ENCODE measurements at regions not wholly inside any gene's neighbourhood (a gene's known extent, or its start where the extent isn't known, plus 50 kb on each side); places are given as distances from the start of the nearest gene placed in this dataset.

DNA sequence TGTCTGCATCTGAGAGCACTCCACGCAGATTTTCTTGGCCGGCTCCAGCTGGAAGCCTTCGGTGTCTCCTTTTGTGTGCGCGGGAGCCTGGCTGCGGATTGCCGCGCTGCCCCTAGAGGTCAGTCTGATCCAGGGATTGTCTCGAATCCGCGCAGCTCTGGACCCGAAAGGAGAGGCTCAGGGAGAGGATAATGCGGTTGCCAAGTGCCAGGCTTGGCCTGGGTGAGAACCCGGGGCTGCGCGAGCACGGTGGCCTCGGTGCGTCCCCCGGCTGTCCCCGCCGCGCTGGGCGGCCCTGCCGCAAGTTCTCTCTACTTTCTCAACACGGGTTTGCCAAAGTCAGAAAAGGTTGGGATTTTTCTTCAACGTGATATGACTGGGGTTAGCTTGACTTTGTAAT, 140.9 kb downstream of the ADCYAP1R1 start:
- peaks cover 7% of the 10 kb centered on the region for H3K27me3 ChIP-seq (ENCODE audit: control insufficient read depth, insufficient read depth, low read length, poor library complexity, severe bottlenecking)
- no peaks in the 10 kb centered on the region for H3K9me3 ChIP-seq (ENCODE audit: control insufficient read depth, low read length)
- peaks cover 3% of the 10 kb centered on the region for H3K4me1 ChIP-seq (ENCODE audit: control insufficient read depth, insufficient read depth, low read length)
- 6 to 8% methylated on average over 27 of the region's 27 CpGs for WGBS, 2 experiments
- no peak overlapping the region for H3K4me3 ChIP-seq (ENCODE audit: insufficient read depth, low read depth, low read length)
- H3K36me3 ChIP-seq (ENCODE audit: control insufficient read depth, insufficient read depth, low read length) = no peaks in the 10 kb centered on the region
- H3K27ac ChIP-seq (ENCODE audit: insufficient read depth, low read depth, low read length, poor library complexity, severe bottlenecking) = no peak overlapping the region

DNA sequence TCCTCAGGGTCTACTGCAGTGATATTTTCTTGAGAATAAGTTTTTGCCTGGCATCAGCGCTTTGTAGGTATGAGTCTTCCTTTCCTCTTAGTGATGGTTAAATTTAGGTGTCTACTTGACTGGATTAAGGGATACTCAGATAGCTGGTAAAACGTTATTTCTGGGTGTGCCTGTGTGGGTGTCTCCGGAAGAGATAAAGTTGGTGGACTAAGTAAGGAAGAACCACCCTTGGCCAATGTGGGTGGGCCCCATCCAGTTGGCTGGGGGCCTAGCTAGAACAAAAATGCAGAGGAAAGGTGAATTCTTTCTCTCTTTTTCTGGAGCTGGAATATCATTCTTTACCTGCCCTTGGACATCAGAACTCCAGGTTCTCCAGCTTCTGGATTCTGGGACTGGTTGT, 138.8 kb downstream of the ADCYAP1R1 start:
- Histone ChIP-seq H3K36me3 (ENCODE audit: control insufficient read depth, insufficient read depth, low read length) (no peaks in the 10 kb centered on the region), H3K27me3 (ENCODE audit: control insufficient read depth, insufficient read depth, low read length, poor library complexity, severe bottlenecking) (peaks cover 7% of the 10 kb centered on the region), H3K27ac (ENCODE audit: insufficient read depth, low read depth, low read length, poor library complexity, severe bottlenecking) (no peak overlapping the region), H3K4me3 (ENCODE audit: insufficient read depth, low read depth, low read length) (no peak overlapping the region), H3K9me3 (ENCODE audit: control insufficient read depth, low read length) (no peaks in the 10 kb centered on the region), H3K4me1 (ENCODE audit: control insufficient read depth, insufficient read depth, low read length) (peaks cover 3% of the 10 kb centered on the region)
- 94 to 97% methylated on average over 3 of the region's 3 CpGs for WGBS, 2 experiments

DNA sequence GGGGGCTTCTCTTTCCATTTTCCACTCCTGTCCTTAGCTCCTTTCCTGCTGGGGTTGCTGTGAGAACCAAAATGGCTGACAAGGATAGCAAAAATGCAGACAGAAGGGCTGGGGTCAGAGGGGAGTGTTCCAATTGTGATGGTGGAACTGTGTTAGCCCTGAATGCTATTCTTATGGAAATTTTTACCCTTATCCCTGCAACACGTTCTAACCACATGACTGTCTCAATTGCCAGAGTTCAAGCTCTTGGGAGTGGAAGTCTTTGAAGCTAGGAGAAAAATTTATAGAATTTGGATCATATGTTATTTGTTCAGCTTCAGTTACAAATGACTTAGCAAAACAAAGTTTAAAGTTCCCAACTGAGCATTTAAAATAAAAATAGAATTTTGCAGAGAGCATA, 134.1 kb downstream of the ADCYAP1R1 start:
- Histone ChIP-seq H3K9me3 (ENCODE audit: control insufficient read depth, low read length) (no peaks in the 10 kb centered on the region), H3K27me3 (ENCODE audit: control insufficient read depth, insufficient read depth, low read length, poor library complexity, severe bottlenecking) (no peaks in the 10 kb centered on the region), H3K4me1 (ENCODE audit: control insufficient read depth, insufficient read depth, low read length) (no peaks in the 10 kb centered on the region), H3K27ac (ENCODE audit: insufficient read depth, low read depth, low read length, poor library complexity, severe bottlenecking) (peak overlapping the region; percentile 1), H3K4me3 (ENCODE audit: insufficient read depth, low read depth, low read length) (no peak overlapping the region), H3K36me3 (ENCODE audit: control insufficient read depth, insufficient read depth, low read length) (no peaks in the 10 kb centered on the region)
- WGBS, 2 experiments = no CpG with 5 or more reads among the region's 1 CpG

DNA sequence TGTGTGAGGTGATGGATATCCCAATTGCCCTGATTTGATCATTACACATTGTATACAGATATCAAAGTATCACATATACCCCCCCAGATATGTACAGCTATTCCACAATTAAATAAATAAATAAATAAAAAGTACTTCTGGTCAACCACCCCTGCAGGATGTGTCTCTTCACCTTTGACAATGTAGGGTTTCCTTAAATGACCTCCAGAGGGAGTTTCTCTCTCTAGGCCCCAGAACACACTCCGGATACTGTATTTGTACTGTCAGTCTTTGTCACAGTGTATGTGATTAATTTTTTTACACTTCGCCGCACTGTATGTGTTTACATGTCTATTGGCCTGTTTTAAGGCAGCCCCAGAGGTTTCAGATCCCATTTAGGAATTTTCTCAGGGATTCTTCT, 123.6 kb downstream of the ADCYAP1R1 start:
- Histone ChIP-seq H3K27ac (ENCODE audit: insufficient read depth, low read depth, low read length, poor library complexity, severe bottlenecking) (no peak overlapping the region), H3K4me3 (ENCODE audit: insufficient read depth, low read depth, low read length) (no peak overlapping the region), H3K27me3 (ENCODE audit: control insufficient read depth, insufficient read depth, low read length, poor library complexity, severe bottlenecking) (no peaks in the 10 kb centered on the region), H3K9me3 (ENCODE audit: control insufficient read depth, low read length) (no peaks in the 10 kb centered on the region), H3K36me3 (ENCODE audit: control insufficient read depth, insufficient read depth, low read length) (no peaks in the 10 kb centered on the region), H3K4me1 (ENCODE audit: control insufficient read depth, insufficient read depth, low read length) (no peaks in the 10 kb centered on the region)
- WGBS, 2 experiments = 76 to 78% methylated on average over 3 of the region's 3 CpGs

DNA sequence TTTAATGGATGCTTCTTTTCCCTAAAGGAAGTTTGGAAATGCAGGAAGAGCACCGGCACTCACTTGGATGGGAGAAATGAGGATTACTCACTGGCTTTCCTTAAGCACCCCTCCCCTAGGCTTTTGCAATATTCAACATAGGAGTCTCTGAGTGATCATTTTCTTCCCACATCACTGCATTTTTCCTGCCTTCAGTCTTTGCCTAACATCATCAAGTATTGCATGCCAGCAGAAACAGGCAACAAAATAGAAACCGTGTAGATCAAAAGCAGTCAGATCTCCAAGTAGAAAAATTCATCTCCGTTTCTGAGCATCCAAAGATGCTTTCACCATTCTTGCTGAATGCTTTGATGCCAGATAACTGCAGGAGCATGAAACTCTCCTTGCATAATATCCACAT, 119.9 kb downstream of the ADCYAP1R1 start:
- WGBS, 2 experiments = 90 to 95% methylated on average over 3 of the region's 3 CpGs
- no peak overlapping the region for H3K4me3 ChIP-seq (ENCODE audit: insufficient read depth, low read depth, low read length)
- no peaks in the 10 kb centered on the region for H3K36me3 ChIP-seq (ENCODE audit: control insufficient read depth, insufficient read depth, low read length)

DNA sequence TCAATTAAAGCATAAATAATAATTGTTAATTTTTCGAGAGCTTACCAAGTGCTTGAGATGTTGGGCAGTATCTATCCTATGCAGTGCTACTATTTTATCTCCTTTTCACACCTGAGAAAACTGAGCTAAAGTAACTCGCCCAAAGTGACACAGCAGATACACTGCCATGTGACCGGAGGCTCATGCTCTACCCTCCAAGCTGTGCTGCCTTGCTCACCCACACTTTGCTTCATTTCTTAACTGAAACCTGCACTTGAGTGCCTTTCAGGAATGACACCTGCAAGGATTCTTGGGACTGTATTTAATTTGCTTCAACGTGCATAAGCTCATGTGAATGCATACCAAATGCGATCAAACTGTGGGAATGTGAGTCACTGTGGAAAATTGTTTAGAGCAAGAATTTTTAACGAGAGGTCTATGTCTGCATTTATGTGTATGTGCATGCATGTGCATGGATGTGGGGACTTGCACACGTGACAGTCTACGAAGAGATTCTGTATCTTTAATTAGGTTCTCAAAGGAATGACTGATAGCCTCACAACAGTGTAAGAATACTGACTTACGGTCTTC, 119.2 kb downstream of the ADCYAP1R1 start:
- 93 to 95% methylated on average over 9 of the region's 9 CpGs for WGBS, 2 experiments
- Histone ChIP-seq H3K36me3 (ENCODE audit: control insufficient read depth, insufficient read depth, low read length) (no peaks in the 10 kb centered on the region), H3K4me3 (ENCODE audit: insufficient read depth, low read depth, low read length) (no peak overlapping the region), H3K9me3 (ENCODE audit: control insufficient read depth, low read length) (no peaks in the 10 kb centered on the region), H3K4me1 (ENCODE audit: control insufficient read depth, insufficient read depth, low read length) (no peaks in the 10 kb centered on the region), H3K27me3 (ENCODE audit: control insufficient read depth, insufficient read depth, low read length, poor library complexity, severe bottlenecking) (no peaks in the 10 kb centered on the region), H3K27ac (ENCODE audit: insufficient read depth, low read depth, low read length, poor library complexity, severe bottlenecking) (no peak overlapping the region)

More for the DNA sequence above, 119.9 kb downstream of the ADCYAP1R1 start:
- Histone ChIP-seq H3K9me3 (ENCODE audit: control insufficient read depth, low read length) (no peaks in the 10 kb centered on the region), H3K27me3 (ENCODE audit: control insufficient read depth, insufficient read depth, low read length, poor library complexity, severe bottlenecking) (no peaks in the 10 kb centered on the region), H3K4me1 (ENCODE audit: control insufficient read depth, insufficient read depth, low read length) (no peaks in the 10 kb centered on the region), H3K27ac (ENCODE audit: insufficient read depth, low read depth, low read length, poor library complexity, severe bottlenecking) (no peak overlapping the region)
